DOHH2 (cell line): ENCODE measurements at regions not wholly inside any gene's neighbourhood (a gene's known extent, or its start where the extent isn't known, plus 50 kb on each side); places are given as distances from the start of the nearest gene placed in this dataset.
"Not testable (repeated sequence)": the region's sequence is repeated elsewhere in the genome, so short reads cannot be mapped to it uniquely, and the experiment has no call there.

Source experiments
- EZH2phosphoT487 ChIP-seq: fragments of 200-600 bp; sonication (generic); IDR thresholded peaks from 2 replicates; pipeline ENCODE4 v1.6.1; 2017; ENCODE audit warnings: borderline replicate concordance, mild to moderate bottlenecking, antibody characterized with exemption, low read length, moderate library complexity, mixed read lengths
- TF ChIP-seq, protein P1 (sequence below): fragments of 200-600 bp; sonication (generic); IDR thresholded peaks from one replicate; pipeline ENCODE4 v1.5.1; 2014; ENCODE audit warnings: antibody characterized with exemption, mild to moderate bottlenecking, low read depth, low read length; ENCODE audit not compliant: poor library complexity, severe bottlenecking

DNA sequence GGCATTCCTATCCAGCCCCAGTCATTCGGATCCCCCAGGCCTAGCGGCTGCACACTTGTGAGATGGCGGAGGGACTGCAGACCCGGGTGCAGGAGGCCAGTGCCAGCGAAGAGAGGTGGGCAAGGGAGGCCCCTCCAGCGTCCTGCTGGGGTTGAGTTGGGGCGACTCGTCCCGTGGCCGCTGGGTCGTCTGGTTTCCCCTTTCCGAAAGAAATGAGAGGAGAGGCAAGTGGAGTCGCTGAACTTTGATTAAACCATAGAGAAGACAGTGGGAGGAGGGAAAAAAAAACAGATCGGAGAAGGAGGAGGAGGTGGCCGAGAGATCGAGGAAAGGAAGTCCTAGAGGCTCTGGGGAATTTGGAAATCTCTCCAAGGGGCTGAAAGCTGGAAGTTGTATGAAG lies 465.2 kb upstream of the ZNG1F start:
- TF ChIP-seq, protein P1, sequence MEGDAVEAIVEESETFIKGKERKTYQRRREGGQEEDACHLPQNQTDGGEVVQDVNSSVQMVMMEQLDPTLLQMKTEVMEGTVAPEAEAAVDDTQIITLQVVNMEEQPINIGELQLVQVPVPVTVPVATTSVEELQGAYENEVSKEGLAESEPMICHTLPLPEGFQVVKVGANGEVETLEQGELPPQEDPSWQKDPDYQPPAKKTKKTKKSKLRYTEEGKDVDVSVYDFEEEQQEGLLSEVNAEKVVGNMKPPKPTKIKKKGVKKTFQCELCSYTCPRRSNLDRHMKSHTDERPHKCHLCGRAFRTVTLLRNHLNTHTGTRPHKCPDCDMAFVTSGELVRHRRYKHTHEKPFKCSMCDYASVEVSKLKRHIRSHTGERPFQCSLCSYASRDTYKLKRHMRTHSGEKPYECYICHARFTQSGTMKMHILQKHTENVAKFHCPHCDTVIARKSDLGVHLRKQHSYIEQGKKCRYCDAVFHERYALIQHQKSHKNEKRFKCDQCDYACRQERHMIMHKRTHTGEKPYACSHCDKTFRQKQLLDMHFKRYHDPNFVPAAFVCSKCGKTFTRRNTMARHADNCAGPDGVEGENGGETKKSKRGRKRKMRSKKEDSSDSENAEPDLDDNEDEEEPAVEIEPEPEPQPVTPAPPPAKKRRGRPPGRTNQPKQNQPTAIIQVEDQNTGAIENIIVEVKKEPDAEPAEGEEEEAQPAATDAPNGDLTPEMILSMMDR, result not testable (repeated sequence)
- not testable (repeated sequence) for TF ChIP-seq EZH2phosphoT487
